Fibroblast of mammary gland (primary cell): ENCODE measurements at regions not wholly inside any gene's neighbourhood (a gene's known extent, or its start where the extent isn't known, plus 50 kb on each side); places are given as distances from the start of the nearest gene placed in this dataset.

Experiments
- DNase-seq: peaks from one replicate; pipeline ENCODE4 v3.0.0-alpha.2; 2010; ENCODE audit warnings: low read depth
- H3K4me3 ChIP-seq: 2 replicates; pipeline ENCODE4 v1.5.1; 2011; ENCODE audit warnings: low read depth, mild to moderate bottlenecking, low read length, moderate library complexity; ENCODE audit not compliant: control insufficient read depth
- CTCF ChIP-seq: conservative IDR thresholded peaks from 2 replicates; pipeline ENCODE4 v1.5.1; 2011; ENCODE audit warnings: low read depth, low read length, inconsistent platforms; ENCODE audit not compliant: control insufficient read depth, insufficient read depth

- no peak for TF ChIP-seq CTCF
- DNase-seq: no peak
- H3K4me3 ChIP-seq: no peak overlapping the region
Measured at GRCh38 chr4:136881666-136882065, 650.6 kb downstream of the PCDH18 start.

GRCh38 chr4:136873555-136873954 lies 658.7 kb downstream of the PCDH18 start:
- H3K4me3 ChIP-seq: no peak overlapping the region
- no peak for DNase-seq
- TF ChIP-seq CTCF: no peak

- TF ChIP-seq CTCF: no peak
- no peak overlapping the region for H3K4me3 ChIP-seq
- no peak for DNase-seq
Measured at GRCh38 chr4:136867465-136867864, 664.8 kb downstream of the PCDH18 start.

- TF ChIP-seq CTCF: no peak
- DNase-seq: no peak
- H3K4me3 ChIP-seq: no peak overlapping the region
Measured at GRCh38 chr4:136865526-136865925, 666.8 kb downstream of the PCDH18 start.

- peak; percentile 80 for TF ChIP-seq CTCF
- peak; percentile 79 for DNase-seq
- H3K4me3 ChIP-seq: no peak overlapping the region
Measured at GRCh38 chr4:136864604-136865185, 667.6 kb downstream of the PCDH18 start.

- TF ChIP-seq CTCF: no peak
- peak; percentile 3 for DNase-seq
- no peak overlapping the region for H3K4me3 ChIP-seq
Measured at GRCh38 chr4:136863756-136864155, 668.5 kb downstream of the PCDH18 start.

GRCh38 chr4:136862653-136863052 lies 669.6 kb downstream of the PCDH18 start:
- H3K4me3 ChIP-seq: no peak overlapping the region
- DNase-seq: no peak
- TF ChIP-seq CTCF: no peak
